HUES64 (cell line): ENCODE measurements at regions not wholly inside any gene's neighbourhood (a gene's known extent, or its start where the extent isn't known, plus 50 kb on each side); places are given as distances from the start of the nearest gene placed in this dataset.
"Not testable (repeated sequence)": the region's sequence is repeated elsewhere in the genome, so short reads cannot be mapped to it uniquely, and the experiment has no call there.

ENCODE experiments used
- H3K27ac ChIP-seq: 2 replicates; pipeline ENCODE4 v1.7.0; 2013; ENCODE audit warnings: low read depth, low read length, inconsistent platforms
- H3K27me3 ChIP-seq: 2 replicates; pipeline ENCODE4 v1.6.1; 2013; ENCODE audit warnings: mild to moderate bottlenecking, low read length; ENCODE audit not compliant: insufficient read depth
- H3K36me3 ChIP-seq: 2 replicates; pipeline ENCODE4 v1.6.1; 2013; ENCODE audit warnings: mild to moderate bottlenecking, low read length; ENCODE audit not compliant: insufficient read depth
- H3K4me1 ChIP-seq: 2 replicates; pipeline ENCODE4 v1.6.1; 2013; ENCODE audit warnings: mild to moderate bottlenecking, low read length, moderate library complexity; ENCODE audit not compliant: insufficient read depth
- H3K4me3 ChIP-seq: 2 replicates; pipeline ENCODE4 v1.5.1; 2013; ENCODE audit warnings: mild to moderate bottlenecking, low read length, moderate library complexity
- H3K9ac ChIP-seq: 2 replicates; pipeline ENCODE4 v1.6.1; 2013; ENCODE audit warnings: mild to moderate bottlenecking, low read depth, low read length
- H3K9me3 ChIP-seq: 2 replicates; pipeline ENCODE4 v1.6.1; 2013; ENCODE audit warnings: low read depth, low read length; ENCODE audit not compliant: insufficient read depth
- WGBS: fragments of 150-250, 120-280 bp; methylation state at CpG from one replicate; pipeline ENCODE4 v1.1.7; 2013; ENCODE audit warnings: missing lambda C conversion rate; 5-methylcytosine and 5-hydroxymethylcytosine counted together

GRCh38 chr2:21194147-21194546 lies 70.4 kb downstream of the TDRD15 start:
- WGBS = 100% methylated on average over 2 of the region's 2 CpGs
- H3K27ac ChIP-seq = no peak overlapping the region
- H3K9ac ChIP-seq = no peak overlapping the region
- H3K36me3 ChIP-seq = no peaks in the 10 kb centered on the region
- no peaks in the 10 kb centered on the region for H3K9me3 ChIP-seq
- H3K4me1 ChIP-seq = peaks cover 14% of the 10 kb centered on the region; the same call in 1 of the 2 replicates
- H3K4me3 ChIP-seq = no peak overlapping the region
- no peaks in the 10 kb centered on the region for H3K27me3 ChIP-seq

GRCh38 chr2:21194858-21195271 lies 71.1 kb downstream of the TDRD15 start:
- no peak overlapping the region for H3K27ac ChIP-seq
- 76% methylated on average over 2 of the region's 2 CpGs for WGBS

GRCh38 chr2:21195326-21195725 lies 71.6 kb downstream of the TDRD15 start:
- H3K9ac ChIP-seq = no peak overlapping the region
- peaks cover 14% of the 10 kb centered on the region; the same call in 1 of the 2 replicates for H3K4me1 ChIP-seq
- H3K4me3 ChIP-seq = no peak overlapping the region
- H3K27ac ChIP-seq = no peak overlapping the region; the same call in 1 of the 2 replicates
- no peaks in the 10 kb centered on the region for H3K36me3 ChIP-seq
- no peaks in the 10 kb centered on the region for H3K9me3 ChIP-seq
- H3K27me3 ChIP-seq = no peaks in the 10 kb centered on the region

More at GRCh38 chr2:21194858-21195271, 71.1 kb downstream of the TDRD15 start:
- H3K4me1 ChIP-seq = peaks cover 14% of the 10 kb centered on the region; the same call in 1 of the 2 replicates
- no peak overlapping the region for H3K4me3 ChIP-seq
- no peaks in the 10 kb centered on the region for H3K36me3 ChIP-seq
- no peaks in the 10 kb centered on the region for H3K27me3 ChIP-seq
- H3K9me3 ChIP-seq = no peaks in the 10 kb centered on the region
- H3K9ac ChIP-seq = no peak overlapping the region

- Histone ChIP-seq H3K4me1 (peaks cover 14% of the 10 kb centered on the region; the same call in 1 of the 2 replicates), H3K27ac (no peak overlapping the region), H3K27me3 (no peaks in the 10 kb centered on the region), H3K9me3 (no peaks in the 10 kb centered on the region), H3K36me3 (no peaks in the 10 kb centered on the region), H3K4me3 (no peak overlapping the region), H3K9ac (no peak overlapping the region)
- WGBS = 97% methylated on average over 5 of the region's 5 CpGs
These were observed 74.9 kb downstream of the TDRD15 start for GRCh38 chr2:21198637-21199036.

- Histone ChIP-seq H3K36me3 (no peaks in the 10 kb centered on the region), H3K27me3 (no peaks in the 10 kb centered on the region), H3K9ac (no peak overlapping the region), H3K9me3 (no peaks in the 10 kb centered on the region), H3K4me1 (no peaks in the 10 kb centered on the region), H3K27ac (no peak overlapping the region), H3K4me3 (no peak overlapping the region)
These were observed 80.2 kb downstream of the TDRD15 start for GRCh38 chr2:21203976-21204375.

GRCh38 chr2:21214085-21214484 lies 90.3 kb downstream of the TDRD15 start:
- not testable (repeated sequence) for H3K27ac ChIP-seq, H3K4me1 ChIP-seq, H3K4me3 ChIP-seq, H3K27me3 ChIP-seq, H3K9me3 ChIP-seq, H3K9ac ChIP-seq, H3K36me3 ChIP-seq
- WGBS = 90% methylated on average over 8 of the region's 10 CpGs

GRCh38 chr2:21217442-21217841 lies 93.7 kb downstream of the TDRD15 start:
- Histone ChIP-seq H3K9ac (no peak overlapping the region), H3K9me3 (peaks cover 4% of the 10 kb centered on the region; the same call in 1 of the 2 replicates), H3K27ac (no peak overlapping the region), H3K4me1 (no peaks in the 10 kb centered on the region), H3K27me3 (no peaks in the 10 kb centered on the region), H3K4me3 (no peak overlapping the region), H3K36me3 (no peaks in the 10 kb centered on the region)

- Histone ChIP-seq H3K9ac (no peak overlapping the region), H3K27ac (no peak overlapping the region), H3K36me3 (no peaks in the 10 kb centered on the region), H3K4me3 (no peak overlapping the region), H3K27me3 (no peaks in the 10 kb centered on the region), H3K4me1 (no peaks in the 10 kb centered on the region), H3K9me3 (no peaks in the 10 kb centered on the region)
- WGBS = no CpG with 5 or more reads among the region's 1 CpG
These were observed 97.2 kb downstream of the TDRD15 start for GRCh38 chr2:21220930-21221329.

- WGBS = 96% methylated on average over 5 of the region's 5 CpGs
- Histone ChIP-seq H3K9me3 (no peaks in the 10 kb centered on the region), H3K36me3 (no peaks in the 10 kb centered on the region), H3K9ac (no peak overlapping the region), H3K4me1 (no peaks in the 10 kb centered on the region; the same call in 1 of the 2 replicates), H3K27ac (no peak overlapping the region), H3K27me3 (no peaks in the 10 kb centered on the region), H3K4me3 (no peak overlapping the region)
These were observed 99.8 kb downstream of the TDRD15 start for GRCh38 chr2:21223618-21224017.

GRCh38 chr2:21228041-21228895 lies 104.5 kb downstream of the TDRD15 start:
- Histone ChIP-seq H3K27me3 (no peaks in the 10 kb centered on the region), H3K27ac (no peak overlapping the region), H3K4me3 (no peak overlapping the region), H3K36me3 (no peaks in the 10 kb centered on the region), H3K9me3 (no peaks in the 10 kb centered on the region), H3K4me1 (no peaks in the 10 kb centered on the region; the same call in 1 of the 2 replicates), H3K9ac (no peak overlapping the region)
- WGBS = 74% methylated on average over 6 of the region's 10 CpGs

- Histone ChIP-seq H3K9me3 (no peaks in the 10 kb centered on the region), H3K4me3 (no peak overlapping the region)
- 100% methylated on average over 1 of the region's 1 CpG for WGBS
These were observed 105.5 kb downstream of the TDRD15 start for GRCh38 chr2:21229302-21229701.

More at GRCh38 chr2:21229302-21229701, 105.5 kb downstream of the TDRD15 start:
- no peaks in the 10 kb centered on the region; the same call in 1 of the 2 replicates for H3K4me1 ChIP-seq
- H3K9ac ChIP-seq = no peak overlapping the region
- H3K27ac ChIP-seq = no peak overlapping the region
- H3K27me3 ChIP-seq = no peaks in the 10 kb centered on the region
- H3K36me3 ChIP-seq = no peaks in the 10 kb centered on the region
